BLaER1 treated with 17β-estradiol and CSF1 and Interleukin-3, amounts not matched to agents 10 nM and 100 nM (cell line): ENCODE measurements at regions not wholly inside any gene's neighbourhood (a gene's known extent, or its start where the extent isn't known, plus 50 kb on each side); places are given as distances from the start of the nearest gene placed in this dataset.
A peak's percentile ranks its signal among the peaks of the same experiment; 100 is the strongest.

Experiments
- H3K27ac ChIP-seq, 11 experiments: shearing (Covaris generic); formaldehyde crosslinking; 2 replicates each; pipeline ENCODE4 v1.8.1; 2022
- H3K27me3 ChIP-seq, 11 experiments: shearing (Covaris generic); formaldehyde crosslinking; 2 replicates each; pipeline ENCODE4 v1.8.1; 2022
- H3K36me3 ChIP-seq, 11 experiments: shearing (Covaris generic); formaldehyde crosslinking; 2 replicates each; pipeline ENCODE4 v1.8.1; 2022
- H3K4me1 ChIP-seq, 10 experiments: shearing (Covaris generic); formaldehyde crosslinking; 2 replicates each; pipeline ENCODE4 v1.8.1; 2022
- H3K4me2 ChIP-seq, 11 experiments: shearing (Covaris generic); formaldehyde crosslinking; 2 replicates each; pipeline ENCODE4 v1.8.1; 2022
- H3K4me3 ChIP-seq, 10 experiments: shearing (Covaris generic); formaldehyde crosslinking; 2 replicates each; pipeline ENCODE4 v1.8.1; 2022
- H3K9ac ChIP-seq, 11 experiments: shearing (Covaris generic); formaldehyde crosslinking; 2 replicates each; pipeline ENCODE4 v1.8.1; 2022
- H3K9me3 ChIP-seq, 11 experiments: shearing (Covaris generic); formaldehyde crosslinking; replicated peaks in 1 of 11; 2 replicates each; pipeline ENCODE4 v1.8.1; 2022
- H4K20me1 ChIP-seq, 11 experiments: shearing (Covaris generic); formaldehyde crosslinking; 2 replicates each; pipeline ENCODE4 v1.8.1; 2022
- Cebpa-rat ChIP-seq, 11 experiments: shearing (Covaris generic); IDR thresholded peaks; 2 replicates each; pipeline ENCODE4 v1.8.1; 2022

GRCh38 chr12:18857656-18858055 is 119.7 kb downstream of the CAPZA3 start:
- Histone ChIP-seq H3K9me3 (no peaks in the 10 kb centered on the region), H3K27ac (no peak overlapping the region), H3K27me3 (no peaks in the 10 kb centered on the region), H3K4me1 (no peaks in the 10 kb centered on the region), H3K4me2 (no peak overlapping the region), H3K4me3 (no peak overlapping the region), H4K20me1 (no peaks in the 10 kb centered on the region), H3K9ac (no peak overlapping the region), H3K36me3 (no peaks in the 10 kb centered on the region)
- no peak for TF ChIP-seq Cebpa-rat (IDR thresholded peaks at IDR 0.05)

DNA sequence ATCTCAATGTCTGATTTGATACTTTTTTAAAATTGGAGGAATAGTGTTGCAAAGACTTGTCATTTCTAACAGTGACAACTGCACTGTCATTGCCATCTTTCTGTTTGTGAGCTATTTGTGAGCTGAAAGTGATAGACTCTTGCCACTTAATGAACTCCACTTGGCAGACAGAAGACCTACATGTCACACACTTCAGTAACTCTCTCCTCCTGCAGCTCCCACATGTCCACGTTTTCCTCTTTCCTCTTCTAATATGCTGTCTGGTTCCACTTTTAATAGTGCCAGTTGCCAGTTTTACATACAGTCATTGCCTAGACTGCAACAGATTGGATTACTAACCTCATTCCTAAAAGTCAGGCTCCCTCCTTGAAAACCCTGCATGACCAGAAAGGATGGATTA is 121.5 kb downstream of the CAPZA3 start:
- no peaks in the 10 kb centered on the region for H3K9me3 ChIP-seq

GRCh38 chr12:18861287-18861858 is 123.5 kb downstream of the CAPZA3 start:
- Histone ChIP-seq H3K4me1 (no peaks in the 10 kb centered on the region), H3K36me3 (no peaks in the 10 kb centered on the region), H4K20me1 (no peaks in the 10 kb centered on the region), H3K9ac (no peak overlapping the region), H3K4me3 (no peak overlapping the region), H3K27me3 (no peaks in the 10 kb centered on the region), H3K9me3 (no peaks in the 10 kb centered on the region), H3K4me2 (no peak overlapping the region), H3K27ac (no peak overlapping the region)
- TF ChIP-seq Cebpa-rat (IDR thresholded peaks at IDR 0.05), result no peak

More for the DNA sequence above, 121.5 kb downstream of the CAPZA3 start:
- Histone ChIP-seq H3K4me2 (no peak overlapping the region), H3K4me3 (no peak overlapping the region), H4K20me1 (no peaks in the 10 kb centered on the region), H3K4me1 (no peaks in the 10 kb centered on the region), H3K36me3 (no peaks in the 10 kb centered on the region), H3K9ac (no peak overlapping the region), H3K27me3 (no peaks in the 10 kb centered on the region), H3K27ac (no peak overlapping the region)
- TF ChIP-seq Cebpa-rat (IDR thresholded peaks at IDR 0.05), result no peak

GRCh38 chr12:18863769-18864500 is 126.0 kb downstream of the CAPZA3 start:
- Histone ChIP-seq H3K9ac (no peak overlapping the region), H3K27ac (no peak overlapping the region)
- TF ChIP-seq Cebpa-rat (IDR thresholded peaks at IDR 0.05), result no peak

GRCh38 chr12:18864900-18865561 is 127.1 kb downstream of the CAPZA3 start:
- no peaks in the 10 kb centered on the region for H3K9me3 ChIP-seq
- H3K36me3 ChIP-seq, result no peaks in the 10 kb centered on the region
- H4K20me1 ChIP-seq, result no peaks in the 10 kb centered on the region
- H3K27ac ChIP-seq, result no peak overlapping the region
- no peak overlapping the region for H3K4me2 ChIP-seq
- H3K4me3 ChIP-seq, result no peak overlapping the region
- no peak overlapping the region for H3K9ac ChIP-seq
- no peaks in the 10 kb centered on the region for H3K27me3 ChIP-seq
- H3K4me1 ChIP-seq, result peaks cover 0 to 11% (median 0%) of the 10 kb centered on the region in 10 experiments; a peak in 1 of 20 replicates
- no peak for TF ChIP-seq Cebpa-rat (IDR thresholded peaks at IDR 0.05)

More at GRCh38 chr12:18863769-18864500, 126.0 kb downstream of the CAPZA3 start:
- Histone ChIP-seq H3K27me3 (no peaks in the 10 kb centered on the region), H3K4me2 (no peak overlapping the region), H3K4me3 (no peak overlapping the region), H4K20me1 (no peaks in the 10 kb centered on the region), H3K9me3 (no peaks in the 10 kb centered on the region), H3K4me1 (peaks cover 0 to 8% (median 0%) of the 10 kb centered on the region in 10 experiments; a peak in 1 of 20 replicates), H3K36me3 (no peaks in the 10 kb centered on the region)

GRCh38 chr12:18868717-18869116 is 130.8 kb downstream of the CAPZA3 start:
- peaks cover 0 to 11% (median 0%) of the 10 kb centered on the region in 10 experiments; a peak in 1 of 20 replicates for H3K4me1 ChIP-seq
- no peaks in the 10 kb centered on the region for H4K20me1 ChIP-seq
- no peak for TF ChIP-seq Cebpa-rat (IDR thresholded peaks at IDR 0.05)
- H3K9ac ChIP-seq, result no peak overlapping the region
- no peaks in the 10 kb centered on the region for H3K9me3 ChIP-seq
- H3K36me3 ChIP-seq, result no peaks in the 10 kb centered on the region
- no peaks in the 10 kb centered on the region for H3K27me3 ChIP-seq
- no peak overlapping the region for H3K27ac ChIP-seq
- H3K4me3 ChIP-seq, result no peak overlapping the region
- peak overlapping the region in 2 of 11 experiments; percentile 19 to 44; a peak in 2 of 22 replicates for H3K4me2 ChIP-seq

GRCh38 chr12:18872770-18873169 is 134.9 kb downstream of the CAPZA3 start:
- no peak for TF ChIP-seq Cebpa-rat (IDR thresholded peaks at IDR 0.05)
- H3K9ac ChIP-seq, result no peak overlapping the region
- peaks cover 0 to 12% (median 0%) of the 10 kb centered on the region in 10 experiments; a peak in 1 of 20 replicates for H3K4me1 ChIP-seq
- no peaks in the 10 kb centered on the region for H4K20me1 ChIP-seq
- H3K9me3 ChIP-seq, result peaks cover 0 to 5% (median 0%) of the 10 kb centered on the region in 11 experiments; a peak in 2 of 22 replicates
- no peaks in the 10 kb centered on the region for H3K27me3 ChIP-seq
- no peak overlapping the region for H3K27ac ChIP-seq
- H3K36me3 ChIP-seq, result no peaks in the 10 kb centered on the region
- no peak overlapping the region for H3K4me3 ChIP-seq
- H3K4me2 ChIP-seq, result no peak overlapping the region

- H3K9ac ChIP-seq, result no peak overlapping the region
- H4K20me1 ChIP-seq, result no peaks in the 10 kb centered on the region
- TF ChIP-seq Cebpa-rat (IDR thresholded peaks at IDR 0.05), result no peak
- peak overlapping the region in 4 of 11 experiments; percentile 6 to 24 (median 16); a peak in 3 of 22 replicates for H3K4me2 ChIP-seq
- H3K36me3 ChIP-seq, result no peaks in the 10 kb centered on the region
- H3K27me3 ChIP-seq, result no peaks in the 10 kb centered on the region
- H3K27ac ChIP-seq, result no peak overlapping the region
- no peak overlapping the region for H3K4me3 ChIP-seq
- H3K4me1 ChIP-seq, result peaks cover 0 to 14% (median 0%) of the 10 kb centered on the region in 10 experiments; a peak in 5 of 20 replicates
- peaks cover 0 to 5% (median 0%) of the 10 kb centered on the region in 11 experiments; a peak in 2 of 22 replicates for H3K9me3 ChIP-seq
These were observed 140.8 kb downstream of the CAPZA3 start for GRCh38 chr12:18878676-18879180.

DNA sequence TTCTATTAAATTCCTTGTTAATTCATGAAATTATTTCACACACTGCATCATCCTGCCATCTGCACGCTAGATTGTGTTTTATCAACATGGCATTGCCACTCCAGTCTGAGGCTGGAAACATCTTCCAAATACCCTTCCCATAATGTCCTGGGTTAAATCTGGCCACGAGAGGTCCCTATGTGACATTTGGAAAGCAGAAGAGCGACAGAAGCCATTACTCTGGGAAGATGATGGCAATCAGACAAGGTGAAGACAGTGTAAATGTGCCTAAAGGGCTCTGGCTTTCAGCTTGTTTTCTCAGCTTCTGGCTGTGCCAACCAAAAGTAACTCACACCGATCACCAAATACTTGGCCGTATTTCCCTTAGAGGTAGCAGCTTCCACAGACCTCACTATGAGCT is 144.8 kb downstream of the CAPZA3 start:
- peaks cover 0 to under 1% (median 0%) of the 10 kb centered on the region in 11 experiments; a peak in 1 of 22 replicates for H3K9me3 ChIP-seq
- no peak overlapping the region for H3K4me3 ChIP-seq
- no peaks in the 10 kb centered on the region for H4K20me1 ChIP-seq
- H3K4me1 ChIP-seq, result peaks cover 0 to 14% (median 0%) of the 10 kb centered on the region in 10 experiments; a peak in 5 of 20 replicates
- TF ChIP-seq Cebpa-rat (IDR thresholded peaks at IDR 0.05), result no peak
- no peak overlapping the region for H3K4me2 ChIP-seq
- no peaks in the 10 kb centered on the region for H3K27me3 ChIP-seq
- no peak overlapping the region for H3K9ac ChIP-seq
- no peaks in the 10 kb centered on the region for H3K36me3 ChIP-seq
- H3K27ac ChIP-seq, result no peak overlapping the region
